Activated naive CD4-positive, alpha-beta T cell treated with anti-CD3 and anti-CD28 coated beads, Interleukin-2, amount 50 U/mL, for 16 hours (primary cell): ENCODE measurements at regions not wholly inside any gene's neighbourhood (a gene's known extent, or its start where the extent isn't known, plus 50 kb on each side); places are given as distances from the start of the nearest gene placed in this dataset.

Source experiments
- DNase-seq: peaks from one replicate; pipeline ENCODE4 v3.0.0-alpha.2; 2020

GRCh38 chr9:119596703-119597102, 227.5 kb upstream of the BRINP1 start:
- DNase-seq, result no peak

GRCh38 chr9:119588874-119589744, 219.9 kb upstream of the BRINP1 start:
- no peak for DNase-seq

GRCh38 chr9:119577881-119578280, 208.6 kb upstream of the BRINP1 start:
- DNase-seq, result no peak

- no peak for DNase-seq
These were observed 190.8 kb upstream of the BRINP1 start for GRCh38 chr9:119559986-119560385.

- no peak for DNase-seq
These were observed 189.8 kb upstream of the BRINP1 start for GRCh38 chr9:119559056-119559455.

- DNase-seq, result peak; percentile 33
These were observed 187.1 kb upstream of the BRINP1 start for GRCh38 chr9:119556129-119556875.

GRCh38 chr9:119544492-119544891, 175.3 kb upstream of the BRINP1 start:
- DNase-seq, result no peak

GRCh38 chr9:119537138-119537537, 167.9 kb upstream of the BRINP1 start:
- DNase-seq, result no peak

- no peak for DNase-seq
These were observed 164.3 kb upstream of the BRINP1 start for GRCh38 chr9:119533504-119533903.

- no peak for DNase-seq
These were observed 157.5 kb upstream of the BRINP1 start for GRCh38 chr9:119526698-119527097.

GRCh38 chr9:119523508-119523907, 154.3 kb upstream of the BRINP1 start:
- DNase-seq, result no peak

GRCh38 chr9:119522381-119522780, 153.1 kb upstream of the BRINP1 start:
- DNase-seq, result no peak

GRCh38 chr9:119509291-119509905, 140.2 kb upstream of the BRINP1 start:
- DNase-seq, result no peak

- no peak for DNase-seq
These were observed 132.1 kb upstream of the BRINP1 start for GRCh38 chr9:119501374-119501773.

GRCh38 chr9:119500072-119500771, 131.0 kb upstream of the BRINP1 start:
- no peak for DNase-seq

- no peak for DNase-seq
These were observed 118.0 kb upstream of the BRINP1 start for GRCh38 chr9:119487118-119487827.

- no peak for DNase-seq
These were observed 113.9 kb upstream of the BRINP1 start for GRCh38 chr9:119483153-119483552.

GRCh38 chr9:119477197-119477596, 108.0 kb upstream of the BRINP1 start:
- DNase-seq, result no peak

GRCh38 chr9:119458068-119458467, 88.8 kb upstream of the BRINP1 start:
- DNase-seq, result no peak

- no peak for DNase-seq
These were observed 84.7 kb upstream of the BRINP1 start for GRCh38 chr9:119453980-119454379.

- no peak for DNase-seq
These were observed 84.3 kb upstream of the BRINP1 start for GRCh38 chr9:119453490-119453911.

GRCh38 chr9:119451426-119451825, 82.2 kb upstream of the BRINP1 start:
- no peak for DNase-seq
